DOHH2 (cell line): ENCODE measurements at regions not wholly inside any gene's neighbourhood (a gene's known extent, or its start where the extent isn't known, plus 50 kb on each side); places are given as distances from the start of the nearest gene placed in this dataset.

ENCODE experiments used
- EZH2phosphoT487 ChIP-seq: fragments of 200-600 bp; sonication (generic); IDR thresholded peaks from 2 replicates; pipeline ENCODE4 v1.6.1; 2017; ENCODE audit warnings: borderline replicate concordance, mild to moderate bottlenecking, antibody characterized with exemption, low read length, moderate library complexity, mixed read lengths
- TF ChIP-seq, protein P1 (sequence below): fragments of 200-600 bp; sonication (generic); IDR thresholded peaks from one replicate; pipeline ENCODE4 v1.5.1; 2014; ENCODE audit warnings: antibody characterized with exemption, mild to moderate bottlenecking, low read depth, low read length; ENCODE audit not compliant: poor library complexity, severe bottlenecking

DNA sequence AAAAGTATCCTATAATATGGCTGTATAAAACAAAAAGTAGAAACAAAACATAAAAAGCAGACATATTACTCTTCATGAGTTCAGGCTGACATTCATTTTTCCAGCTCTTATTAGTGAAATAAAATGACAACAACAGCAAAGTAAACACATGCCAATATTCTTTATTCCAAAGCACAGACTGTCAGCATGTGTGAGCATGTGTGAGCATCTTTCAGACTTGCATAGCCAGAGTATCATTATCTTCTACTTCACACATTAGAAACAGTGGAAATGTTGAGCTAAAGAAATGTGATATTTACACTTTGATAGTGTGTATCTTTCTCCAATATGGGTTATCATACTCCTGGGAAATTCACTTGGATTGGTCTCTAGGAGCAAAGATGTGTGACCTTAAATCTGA lies 476.6 kb upstream of the TMEM132C start:
- TF ChIP-seq, protein P1, sequence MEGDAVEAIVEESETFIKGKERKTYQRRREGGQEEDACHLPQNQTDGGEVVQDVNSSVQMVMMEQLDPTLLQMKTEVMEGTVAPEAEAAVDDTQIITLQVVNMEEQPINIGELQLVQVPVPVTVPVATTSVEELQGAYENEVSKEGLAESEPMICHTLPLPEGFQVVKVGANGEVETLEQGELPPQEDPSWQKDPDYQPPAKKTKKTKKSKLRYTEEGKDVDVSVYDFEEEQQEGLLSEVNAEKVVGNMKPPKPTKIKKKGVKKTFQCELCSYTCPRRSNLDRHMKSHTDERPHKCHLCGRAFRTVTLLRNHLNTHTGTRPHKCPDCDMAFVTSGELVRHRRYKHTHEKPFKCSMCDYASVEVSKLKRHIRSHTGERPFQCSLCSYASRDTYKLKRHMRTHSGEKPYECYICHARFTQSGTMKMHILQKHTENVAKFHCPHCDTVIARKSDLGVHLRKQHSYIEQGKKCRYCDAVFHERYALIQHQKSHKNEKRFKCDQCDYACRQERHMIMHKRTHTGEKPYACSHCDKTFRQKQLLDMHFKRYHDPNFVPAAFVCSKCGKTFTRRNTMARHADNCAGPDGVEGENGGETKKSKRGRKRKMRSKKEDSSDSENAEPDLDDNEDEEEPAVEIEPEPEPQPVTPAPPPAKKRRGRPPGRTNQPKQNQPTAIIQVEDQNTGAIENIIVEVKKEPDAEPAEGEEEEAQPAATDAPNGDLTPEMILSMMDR: no peak
- no peak for TF ChIP-seq EZH2phosphoT487
